SK-N-SH treated with all-trans-retinoic acid at 6 μM for 48 hours (cell line): ENCODE measurements at regions not wholly inside any gene's neighbourhood (a gene's known extent, or its start where the extent isn't known, plus 50 kb on each side); places are given as distances from the start of the nearest gene placed in this dataset.

Experiments
- ATAC-seq: fragments of 200-7000 bp; cut with Tn5 transposase; 3 replicates; pipeline ENCODE4 v1.9.1; 2020; ENCODE audit warnings: mild to moderate bottlenecking, moderate library complexity
- ARNTL ChIP-seq: fragments of 450-650 bp; formaldehyde crosslinking; IDR thresholded peaks from 2 replicates; pipeline ENCODE4 v1.5.0; 2020; ENCODE audit warnings: low read depth, mild to moderate bottlenecking, moderate library complexity, borderline replicate concordance
- BACH2 ChIP-seq: fragments of 250-450 bp; sonication (Bioruptor Pico); IDR thresholded peaks from 2 replicates; pipeline ENCODE4 v1.9.0; 2021; ENCODE audit warnings: mild to moderate bottlenecking, borderline replicate concordance
- CSDC2 ChIP-seq: fragments of 250-450 bp; sonication (Bioruptor Pico); IDR thresholded peaks from 2 replicates; pipeline ENCODE4 v1.5.0; 2020; ENCODE audit warnings: mild to moderate bottlenecking, moderate library complexity
- ESRRG ChIP-seq: fragments of 250-450 bp; sonication (Bioruptor Pico); IDR thresholded peaks from 2 replicates; pipeline ENCODE4 v1.6.1; 2021; ENCODE audit warnings: mild to moderate bottlenecking
- GLIS3 ChIP-seq: fragments of 250-450 bp; sonication (Bioruptor Pico); IDR thresholded peaks from 2 replicates; pipeline ENCODE4 v1.5.0; 2020; ENCODE audit warnings: mild to moderate bottlenecking, moderate library complexity
- ISL1 ChIP-seq: fragments of 250-450 bp; sonication (Bioruptor Pico); IDR thresholded peaks from 2 replicates; pipeline ENCODE4 v2.1.2; 2022; ENCODE audit warnings: mild to moderate bottlenecking, moderate library complexity
- OSR1 ChIP-seq: fragments of 250-450 bp; sonication (Bioruptor Pico); IDR thresholded peaks from 2 replicates; pipeline ENCODE4 v1.8.0; 2022; ENCODE audit warnings: moderate library complexity, mild to moderate bottlenecking, inconsistent platforms
- RARB ChIP-seq: fragments of 250-450 bp; sonication (Bioruptor Pico); IDR thresholded peaks from 2 replicates; pipeline ENCODE4 v1.8.0; 2021; ENCODE audit warnings: mild to moderate bottlenecking, moderate library complexity
- SNAI2 ChIP-seq: fragments of 250-450 bp; sonication (Bioruptor Pico); IDR thresholded peaks from 2 replicates; pipeline ENCODE4 v1.5.0; 2020; ENCODE audit warnings: mild to moderate bottlenecking, moderate library complexity
- TCF4 ChIP-seq: fragments of 250-450 bp; sonication (Bioruptor Pico); IDR thresholded peaks from 2 replicates; pipeline ENCODE4 v1.8.0; 2021; ENCODE audit warnings: mild to moderate bottlenecking, moderate library complexity, borderline replicate concordance
- TOX ChIP-seq: fragments of 250-450 bp; sonication (Bioruptor Pico); IDR thresholded peaks from 2 replicates; pipeline ENCODE4 v1.8.0; 2021; ENCODE audit warnings: mild to moderate bottlenecking, moderate library complexity, borderline replicate concordance
- ZC3H10 ChIP-seq: fragments of 250-450 bp; sonication (Bioruptor Pico); IDR thresholded peaks from 2 replicates; pipeline ENCODE4 v1.5.1; 2021; ENCODE audit warnings: mild to moderate bottlenecking, moderate library complexity
- ZFP3 ChIP-seq: fragments of 250-450 bp; sonication (Bioruptor Pico); IDR thresholded peaks from 2 replicates; pipeline ENCODE4 v1.5.0; 2020; ENCODE audit warnings: mild to moderate bottlenecking, moderate library complexity
- ZFP30 ChIP-seq: fragments of 450-650 bp; formaldehyde crosslinking; IDR thresholded peaks from 2 replicates; pipeline ENCODE4 v1.5.0; 2022; ENCODE audit warnings: mild to moderate bottlenecking, moderate library complexity
- ZNF565 ChIP-seq: fragments of 450-650 bp; formaldehyde crosslinking; conservative IDR thresholded peaks from 2 replicates; pipeline ENCODE4 v1.5.0; 2020; ENCODE audit warnings: low read depth, mild to moderate bottlenecking, moderate library complexity
- ZNF70 ChIP-seq: fragments of 450-650 bp; formaldehyde crosslinking; IDR thresholded peaks from 2 replicates; pipeline ENCODE4 v1.5.0; 2020; ENCODE audit warnings: mild to moderate bottlenecking, moderate library complexity
- ZNF8 ChIP-seq: fragments of 450-650 bp; formaldehyde crosslinking; IDR thresholded peaks from 2 replicates; pipeline ENCODE4 v1.5.0; 2020; ENCODE audit warnings: mild to moderate bottlenecking, moderate library complexity
- TF ChIP-seq, protein P1 (sequence below): fragments of 250-450 bp; sonication (Bioruptor Pico); IDR thresholded peaks from 2 replicates; pipeline ENCODE4 v1.5.1; 2020; ENCODE audit warnings: low read depth, mild to moderate bottlenecking, moderate library complexity
- TF ChIP-seq, protein P2 (sequence below): fragments of 250-450 bp; sonication (Bioruptor Pico); IDR thresholded peaks from 2 replicates; pipeline ENCODE4 v1.8.0; 2020; ENCODE audit warnings: mild to moderate bottlenecking, moderate library complexity, borderline replicate concordance
- TF ChIP-seq, protein P3 (sequence below): fragments of 250-450 bp; sonication (Bioruptor Pico); IDR thresholded peaks from 2 replicates; pipeline ENCODE4 v1.8.0; 2021; ENCODE audit warnings: low read depth, mild to moderate bottlenecking, moderate library complexity, borderline replicate concordance
- TF ChIP-seq, protein P4 (sequence below): fragments of 250-450 bp; sonication (Bioruptor Pico); IDR thresholded peaks from 2 replicates; pipeline ENCODE4 v1.5.1; 2021; ENCODE audit warnings: mild to moderate bottlenecking, moderate library complexity

DNA sequence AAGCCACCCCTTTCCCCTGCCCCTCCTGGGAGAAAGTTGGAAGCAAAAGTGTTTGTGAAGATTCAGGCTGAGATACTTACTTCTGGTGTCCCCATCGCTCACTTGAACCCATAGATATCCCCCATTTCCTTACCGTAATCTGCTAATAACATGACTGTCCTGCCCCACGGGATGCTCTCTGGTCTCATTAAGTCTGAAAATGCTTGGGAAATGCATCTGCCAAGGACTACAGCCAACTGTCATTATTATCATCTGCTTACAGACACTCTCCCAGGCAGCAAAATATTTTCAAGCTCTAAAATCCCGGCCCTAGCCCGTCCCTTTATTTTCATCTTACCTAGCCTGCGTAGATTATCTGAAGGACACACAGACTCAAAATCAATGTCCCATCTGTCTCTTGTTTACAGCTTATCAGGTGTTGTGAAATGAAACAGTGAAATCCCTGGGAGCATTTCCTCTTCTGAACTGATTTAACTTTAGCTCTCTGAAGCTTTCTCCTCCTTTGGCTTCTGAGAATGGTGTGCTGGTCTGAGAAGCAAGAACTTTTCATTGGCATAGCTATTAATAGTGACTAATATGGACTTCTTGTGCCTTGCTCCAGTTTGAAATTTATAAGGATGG, 126.9 kb upstream of the OSMR start:
- TF ChIP-seq ISL1 (CRISPR knock-in tag) (peak; percentile 17; the same call in 1 of the 2 replicates), ZNF70 (CRISPR knock-in tag) (no peak)
- peak; percentile 37; the same call in 2 of the 3 replicates for ATAC-seq

DNA sequence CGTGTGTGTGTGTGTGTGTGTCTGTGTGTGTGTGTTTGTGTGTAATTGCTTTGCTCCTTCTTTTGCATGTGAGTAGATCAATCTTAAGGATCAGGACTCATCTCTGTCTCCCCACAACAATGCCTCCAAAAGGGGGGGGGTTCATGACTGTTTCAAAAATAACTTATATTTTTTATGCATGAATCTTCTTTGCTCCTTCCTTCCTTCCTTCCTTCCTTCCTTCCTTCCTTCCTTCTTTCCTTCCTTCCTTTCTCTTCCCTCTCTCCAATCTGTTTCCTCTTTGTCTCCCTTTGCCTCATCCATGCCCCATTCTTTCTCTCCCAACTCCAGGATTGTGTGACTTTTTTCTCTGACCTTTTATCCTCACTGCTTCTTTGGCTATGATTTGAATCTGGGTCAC, 126.4 kb upstream of the OSMR start:
- TF ChIP-seq BACH2 (no peak), ARNTL (CRISPR knock-in tag) (no peak), ISL1 (CRISPR knock-in tag) (no peak), CSDC2 (CRISPR knock-in tag) (no peak), ZNF70 (CRISPR knock-in tag) (no peak), ZFP3 (CRISPR knock-in tag) (no peak)
- TF ChIP-seq, protein P1, sequence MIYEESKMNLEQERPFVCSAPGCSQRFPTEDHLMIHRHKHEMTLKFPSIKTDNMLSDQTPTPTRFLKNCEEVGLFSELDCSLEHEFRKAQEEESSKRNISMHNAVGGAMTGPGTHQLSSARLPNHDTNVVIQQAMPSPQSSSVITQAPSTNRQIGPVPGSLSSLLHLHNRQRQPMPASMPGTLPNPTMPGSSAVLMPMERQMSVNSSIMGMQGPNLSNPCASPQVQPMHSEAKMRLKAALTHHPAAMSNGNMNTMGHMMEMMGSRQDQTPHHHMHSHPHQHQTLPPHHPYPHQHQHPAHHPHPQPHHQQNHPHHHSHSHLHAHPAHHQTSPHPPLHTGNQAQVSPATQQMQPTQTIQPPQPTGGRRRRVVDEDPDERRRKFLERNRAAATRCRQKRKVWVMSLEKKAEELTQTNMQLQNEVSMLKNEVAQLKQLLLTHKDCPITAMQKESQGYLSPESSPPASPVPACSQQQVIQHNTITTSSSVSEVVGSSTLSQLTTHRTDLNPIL (CRISPR knock-in tag), result no peak
- TF ChIP-seq, protein P2, sequence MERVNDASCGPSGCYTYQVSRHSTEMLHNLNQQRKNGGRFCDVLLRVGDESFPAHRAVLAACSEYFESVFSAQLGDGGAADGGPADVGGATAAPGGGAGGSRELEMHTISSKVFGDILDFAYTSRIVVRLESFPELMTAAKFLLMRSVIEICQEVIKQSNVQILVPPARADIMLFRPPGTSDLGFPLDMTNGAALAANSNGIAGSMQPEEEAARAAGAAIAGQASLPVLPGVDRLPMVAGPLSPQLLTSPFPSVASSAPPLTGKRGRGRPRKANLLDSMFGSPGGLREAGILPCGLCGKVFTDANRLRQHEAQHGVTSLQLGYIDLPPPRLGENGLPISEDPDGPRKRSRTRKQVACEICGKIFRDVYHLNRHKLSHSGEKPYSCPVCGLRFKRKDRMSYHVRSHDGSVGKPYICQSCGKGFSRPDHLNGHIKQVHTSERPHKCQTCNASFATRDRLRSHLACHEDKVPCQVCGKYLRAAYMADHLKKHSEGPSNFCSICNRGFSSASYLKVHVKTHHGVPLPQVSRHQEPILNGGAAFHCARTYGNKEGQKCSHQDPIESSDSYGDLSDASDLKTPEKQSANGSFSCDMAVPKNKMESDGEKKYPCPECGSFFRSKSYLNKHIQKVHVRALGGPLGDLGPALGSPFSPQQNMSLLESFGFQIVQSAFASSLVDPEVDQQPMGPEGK (CRISPR knock-in tag), result no peak
- no peak for ATAC-seq

DNA sequence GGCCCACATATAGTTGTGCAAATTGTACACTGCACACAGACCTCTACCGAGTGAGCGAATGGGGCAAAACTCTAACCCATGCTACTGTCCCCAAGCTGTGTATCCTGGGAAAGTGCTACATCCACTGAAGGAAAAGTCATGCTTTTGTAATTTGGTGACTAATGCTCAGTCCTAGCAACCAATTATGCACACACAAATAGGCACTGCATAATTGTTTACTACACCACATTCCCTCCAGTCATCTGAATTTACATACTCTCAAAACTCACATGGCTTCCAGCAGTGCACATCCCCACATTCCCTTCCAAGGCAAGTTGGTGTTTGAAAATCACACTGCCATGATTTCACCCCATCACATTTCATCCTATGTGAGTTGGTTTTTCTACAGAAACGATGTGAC, 125.9 kb upstream of the OSMR start:
- ATAC-seq, result peak; percentile 64

More for the DNA sequence above, 125.9 kb upstream of the OSMR start:
- TF ChIP-seq, protein P3, sequence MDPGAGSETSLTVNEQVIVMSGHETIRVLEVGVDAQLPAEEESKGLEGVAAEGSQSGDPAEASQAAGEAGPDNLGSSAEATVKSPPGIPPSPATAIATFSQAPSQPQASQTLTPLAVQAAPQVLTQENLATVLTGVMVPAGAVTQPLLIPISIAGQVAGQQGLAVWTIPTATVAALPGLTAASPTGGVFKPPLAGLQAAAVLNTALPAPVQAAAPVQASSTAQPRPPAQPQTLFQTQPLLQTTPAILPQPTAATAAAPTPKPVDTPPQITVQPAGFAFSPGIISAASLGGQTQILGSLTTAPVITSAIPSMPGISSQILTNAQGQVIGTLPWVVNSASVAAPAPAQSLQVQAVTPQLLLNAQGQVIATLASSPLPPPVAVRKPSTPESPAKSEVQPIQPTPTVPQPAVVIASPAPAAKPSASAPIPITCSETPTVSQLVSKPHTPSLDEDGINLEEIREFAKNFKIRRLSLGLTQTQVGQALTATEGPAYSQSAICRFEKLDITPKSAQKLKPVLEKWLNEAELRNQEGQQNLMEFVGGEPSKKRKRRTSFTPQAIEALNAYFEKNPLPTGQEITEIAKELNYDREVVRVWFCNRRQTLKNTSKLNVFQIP (CRISPR knock-in tag), result no peak
- TF ChIP-seq, protein P2 (CRISPR knock-in tag), result no peak
- TF ChIP-seq ZNF565, result no peak
- no peak for TF ChIP-seq ZFP30 (CRISPR knock-in tag)
- no peak for TF ChIP-seq BACH2
- TF ChIP-seq ZNF8 (CRISPR knock-in tag), result no peak
- no peak for TF ChIP-seq GLIS3
- TF ChIP-seq, protein P1 (CRISPR knock-in tag), result no peak
- no peak for TF ChIP-seq OSR1 (CRISPR knock-in tag)
- no peak for TF ChIP-seq TOX (CRISPR knock-in tag)
- TF ChIP-seq ZNF70 (CRISPR knock-in tag), result no peak
- TF ChIP-seq, protein P4, sequence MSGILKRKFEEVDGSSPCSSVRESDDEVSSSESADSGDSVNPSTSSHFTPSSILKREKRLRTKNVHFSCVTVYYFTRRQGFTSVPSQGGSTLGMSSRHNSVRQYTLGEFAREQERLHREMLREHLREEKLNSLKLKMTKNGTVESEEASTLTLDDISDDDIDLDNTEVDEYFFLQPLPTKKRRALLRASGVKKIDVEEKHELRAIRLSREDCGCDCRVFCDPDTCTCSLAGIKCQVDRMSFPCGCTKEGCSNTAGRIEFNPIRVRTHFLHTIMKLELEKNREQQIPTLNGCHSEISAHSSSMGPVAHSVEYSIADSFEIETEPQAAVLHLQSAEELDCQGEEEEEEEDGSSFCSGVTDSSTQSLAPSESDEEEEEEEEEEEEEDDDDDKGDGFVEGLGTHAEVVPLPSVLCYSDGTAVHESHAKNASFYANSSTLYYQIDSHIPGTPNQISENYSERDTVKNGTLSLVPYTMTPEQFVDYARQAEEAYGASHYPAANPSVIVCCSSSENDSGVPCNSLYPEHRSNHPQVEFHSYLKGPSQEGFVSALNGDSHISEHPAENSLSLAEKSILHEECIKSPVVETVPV (CRISPR knock-in tag), result no peak
- no peak for TF ChIP-seq ARNTL (CRISPR knock-in tag)
- no peak for TF ChIP-seq TCF4
- no peak for TF ChIP-seq ISL1 (CRISPR knock-in tag)
- no peak for TF ChIP-seq RARB (CRISPR knock-in tag)
- TF ChIP-seq ESRRG (CRISPR knock-in tag), result no peak
- TF ChIP-seq ZC3H10 (CRISPR knock-in tag), result no peak
- TF ChIP-seq SNAI2 (CRISPR knock-in tag), result no peak
